NCI-H460 (cell line): ENCODE measurements at regions not wholly inside any gene's neighbourhood (a gene's known extent, or its start where the extent isn't known, plus 50 kb on each side); places are given as distances from the start of the nearest gene placed in this dataset.
"Not testable (repeated sequence)": the region's sequence is repeated elsewhere in the genome, so short reads cannot be mapped to it uniquely, and the experiment has no call there.

Experiments
- DNase-seq: peaks from one replicate; pipeline ENCODE4 v3.0.0-alpha.2; 2016; ENCODE audit warnings: low read depth; ENCODE audit errors: extremely low read depth

GRCh38 chr5:97234380-97234779, 51.3 kb upstream of the RIOK2 start:
- DNase-seq = not testable (repeated sequence)

GRCh38 chr5:97242341-97242740, 59.3 kb upstream of the RIOK2 start:
- DNase-seq = no peak

GRCh38 chr5:97243353-97243752, 60.3 kb upstream of the RIOK2 start:
- no peak for DNase-seq

DNA sequence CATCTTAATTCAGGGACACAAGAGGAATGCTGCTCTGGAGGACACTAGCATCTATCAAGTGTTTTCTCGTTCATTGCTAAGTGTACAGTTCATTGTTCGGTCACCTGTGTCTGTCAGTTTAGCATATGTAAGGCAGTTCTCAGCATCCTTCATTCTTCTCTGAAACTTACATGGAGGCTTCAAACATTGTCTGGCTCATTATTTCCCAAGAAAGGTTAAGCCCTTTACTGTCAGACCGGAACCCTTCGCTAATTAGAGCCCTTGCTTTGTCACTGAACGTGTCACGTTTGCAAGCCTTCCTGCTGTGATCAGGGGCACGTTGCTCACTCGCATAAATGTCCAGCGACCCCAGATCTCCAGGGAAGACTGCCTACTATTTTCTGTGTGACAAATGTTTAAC, 62.3 kb upstream of the RIOK2 start:
- DNase-seq = no peak

DNA sequence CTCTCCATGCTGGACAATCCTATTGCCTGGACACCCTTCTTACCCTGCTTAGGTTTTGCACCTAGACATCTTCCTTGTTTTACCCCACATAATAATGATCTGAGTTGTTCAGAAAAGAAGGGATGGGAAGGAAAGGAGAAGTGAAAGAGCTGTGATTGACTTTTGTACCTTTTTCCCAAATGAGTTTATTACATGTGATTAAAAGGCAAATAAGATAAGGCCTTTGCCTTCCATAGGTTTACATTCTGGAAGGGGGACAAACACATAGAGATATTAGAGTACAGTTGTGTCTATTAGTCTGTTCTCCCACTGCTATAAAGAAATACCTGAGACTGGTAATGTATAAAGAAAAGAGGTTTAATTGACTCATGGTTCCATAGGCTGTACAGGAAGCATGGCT, 67.1 kb upstream of the RIOK2 start:
- DNase-seq = no peak

- DNase-seq = no peak
These were observed 83.0 kb upstream of the RIOK2 start for GRCh38 chr5:97266076-97266475.

DNA sequence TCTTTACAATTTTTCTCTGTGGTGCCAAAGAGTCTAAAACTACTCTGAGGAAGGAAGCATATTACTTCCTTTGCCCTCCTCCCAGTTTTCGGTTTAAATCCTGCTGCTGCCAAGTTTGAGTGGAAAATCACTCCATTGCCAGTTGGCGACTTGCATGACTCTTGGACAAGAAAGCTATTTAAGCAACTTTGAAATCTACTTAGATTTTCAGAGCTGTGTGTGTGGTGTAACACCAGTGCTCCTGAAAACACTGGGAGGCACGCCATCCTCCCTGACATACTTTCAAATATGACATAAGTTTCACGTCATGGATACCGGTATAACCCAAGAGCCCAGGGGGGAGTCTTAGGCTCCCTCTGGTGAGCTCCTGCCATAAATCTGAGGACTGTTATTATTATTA, 83.5 kb upstream of the RIOK2 start:
- no peak for DNase-seq

DNA sequence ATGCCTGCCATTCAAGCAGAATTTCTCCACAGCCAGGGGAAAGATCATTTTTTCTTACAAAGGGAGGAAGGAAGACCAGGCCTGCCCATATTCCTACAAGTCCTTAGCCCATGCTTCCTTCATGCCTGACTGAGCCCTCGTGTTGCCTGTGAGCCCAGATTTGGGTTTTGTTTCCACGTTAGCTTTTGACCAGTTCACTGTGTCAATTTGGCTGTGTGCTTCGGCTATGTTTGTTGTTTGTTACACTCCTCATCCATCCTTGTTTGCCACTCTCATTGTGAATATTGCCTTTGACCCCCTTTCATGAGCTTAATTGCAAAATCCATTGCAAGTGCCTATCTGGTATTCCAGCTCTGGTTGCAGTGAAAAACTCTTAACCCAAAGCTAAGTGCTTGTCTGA, 84.7 kb upstream of the RIOK2 start:
- DNase-seq = no peak

DNA sequence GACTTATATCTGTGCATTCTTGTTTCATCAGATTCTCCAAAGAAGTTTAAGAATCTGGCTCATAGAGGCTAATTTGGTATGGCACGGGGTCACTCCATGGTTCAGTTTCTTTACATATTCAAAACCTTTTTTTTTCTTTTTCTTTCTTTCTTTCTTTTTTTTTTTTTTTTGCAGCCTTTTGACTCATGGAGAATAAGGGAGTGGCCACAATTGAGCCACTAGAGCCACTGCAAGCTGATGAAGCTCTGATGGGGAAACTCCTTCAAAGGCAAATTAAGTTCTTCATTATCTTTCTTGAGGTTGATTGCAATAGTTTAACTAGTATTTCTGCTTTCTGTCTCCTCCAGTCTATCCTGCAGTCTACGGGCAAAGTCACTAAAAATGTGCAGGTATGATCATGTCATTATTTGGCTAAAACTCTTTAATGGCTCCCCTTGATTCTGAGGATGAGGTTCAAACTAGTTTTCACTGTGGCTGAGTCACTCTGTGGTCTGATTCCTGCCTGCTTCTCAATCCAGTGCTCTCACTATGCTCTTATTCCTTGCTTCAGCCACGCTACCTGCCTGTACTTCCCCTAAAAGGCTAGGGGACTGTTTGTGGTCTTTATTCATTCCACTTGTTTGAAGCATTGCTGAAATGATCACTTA, 93.5 kb upstream of the RIOK2 start:
- DNase-seq = no peak

- DNase-seq = no peak
These were observed 98.2 kb upstream of the RIOK2 start for GRCh38 chr5:97281257-97281656.

GRCh38 chr5:97297063-97297703, 114.1 kb upstream of the RIOK2 start:
- DNase-seq = peak; percentile 39

DNA sequence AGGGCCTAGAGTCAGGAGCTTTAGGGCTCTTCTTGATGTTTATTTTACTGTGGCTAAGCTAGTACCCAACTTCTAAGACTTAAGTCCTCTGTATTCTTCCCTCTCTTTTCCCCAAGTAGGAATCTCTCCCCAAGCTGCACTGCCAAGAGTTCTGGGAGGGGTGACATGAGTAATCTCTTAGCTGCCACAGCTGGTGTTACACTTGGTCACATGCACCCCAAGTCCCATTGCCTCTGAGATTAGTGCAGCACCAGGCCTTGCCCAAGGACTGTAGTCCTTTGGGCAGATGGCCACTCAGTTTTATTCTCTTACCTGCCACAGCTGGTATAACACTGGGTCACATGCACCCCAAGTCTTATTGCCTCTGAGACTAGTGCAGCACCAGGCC, 114.7 kb upstream of the RIOK2 start:
- DNase-seq = no peak

DNA sequence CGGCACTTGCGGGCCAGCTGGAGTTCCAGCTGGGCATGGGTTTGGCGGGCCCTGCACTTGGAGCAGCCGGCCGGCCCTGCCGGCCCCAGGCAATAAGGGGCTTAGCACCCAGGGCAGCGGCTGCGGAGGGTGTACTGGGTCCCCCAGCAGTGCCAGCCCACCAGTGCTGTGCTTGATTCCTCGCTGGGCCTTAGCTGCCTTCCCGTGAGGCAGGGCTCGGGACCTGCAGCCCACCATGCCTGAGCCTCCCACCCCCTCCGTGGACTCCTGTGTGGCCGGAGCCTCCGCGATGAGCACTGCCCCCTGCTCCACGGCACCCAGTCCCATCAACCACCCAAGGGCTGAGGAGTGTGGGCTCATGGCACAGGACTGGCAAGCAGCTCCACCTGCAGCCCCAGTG, 118.1 kb upstream of the RIOK2 start:
- DNase-seq = not testable (repeated sequence)

DNA sequence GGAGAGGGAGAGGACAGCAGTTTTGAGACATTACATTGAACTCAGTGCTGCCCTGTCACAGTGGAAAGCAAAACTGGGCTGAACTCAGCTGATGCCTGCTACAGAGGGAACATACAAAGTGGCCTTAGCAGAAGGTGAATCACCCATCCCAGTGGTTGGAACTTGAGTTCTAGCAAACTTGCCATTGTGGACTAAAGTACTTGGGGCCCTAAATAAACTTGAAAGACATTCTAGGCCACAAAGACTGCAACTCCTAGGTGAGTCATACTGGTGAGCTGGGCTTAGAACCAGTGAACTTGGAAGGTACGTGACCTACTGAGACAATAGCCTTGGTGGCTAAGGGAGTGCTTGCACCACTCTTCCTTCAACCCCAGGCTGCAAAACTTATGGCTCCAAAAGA, 155.7 kb upstream of the RIOK2 start:
- no peak for DNase-seq

- DNase-seq = no peak
These were observed 172.7 kb upstream of the RIOK2 start for GRCh38 chr5:97355775-97356174.

- no peak for DNase-seq
These were observed 180.5 kb upstream of the RIOK2 start for GRCh38 chr5:97363577-97363976.

GRCh38 chr5:97364731-97365130, 181.7 kb upstream of the RIOK2 start:
- no peak for DNase-seq

DNA sequence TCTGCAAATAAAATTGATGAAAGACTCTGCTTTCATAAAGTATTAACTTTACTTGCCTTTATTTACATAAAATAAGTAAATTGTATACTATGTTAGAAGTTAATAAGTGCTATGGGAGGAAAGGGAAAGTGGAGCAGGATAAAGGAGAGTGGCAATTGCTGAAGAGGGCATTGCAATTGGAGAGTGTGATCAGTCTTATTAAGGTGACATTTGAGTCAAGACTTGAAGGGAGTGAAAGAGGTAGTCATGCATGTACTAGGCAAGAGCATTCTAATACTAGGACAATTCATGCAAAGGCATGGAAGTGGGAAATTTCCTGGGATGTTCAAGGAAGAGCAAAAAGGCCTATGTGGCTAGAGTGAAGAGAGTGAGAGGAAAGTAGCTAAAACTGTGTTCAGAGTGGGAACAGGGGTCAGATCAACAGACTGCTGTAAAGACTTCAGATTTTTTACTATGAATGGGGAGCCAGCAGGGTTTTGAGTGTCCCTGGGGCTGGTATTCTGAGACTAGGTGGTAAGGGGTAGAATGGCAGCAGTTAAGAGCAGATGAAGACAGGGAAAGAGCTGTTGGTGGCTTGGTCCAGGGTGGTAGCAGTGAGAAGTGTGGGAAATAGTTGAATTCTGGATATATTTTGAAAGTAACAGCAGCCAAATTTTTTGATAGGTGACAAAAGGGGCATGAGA, 182.3 kb upstream of the RIOK2 start:
- no peak for DNase-seq

- no peak for DNase-seq
These were observed 182.9 kb upstream of the RIOK2 start for GRCh38 chr5:97365918-97366317.

GRCh38 chr5:97375959-97376358, 192.9 kb upstream of the RIOK2 start:
- DNase-seq = no peak

- DNase-seq = no peak
These were observed 194.5 kb upstream of the RIOK2 start for GRCh38 chr5:97377582-97377981.

- no peak for DNase-seq
These were observed 200.9 kb upstream of the RIOK2 start for GRCh38 chr5:97383996-97384395.
